GM19455 (cell line): ENCODE measurements at regions not wholly inside any gene's neighbourhood (a gene's known extent, or its start where the extent isn't known, plus 50 kb on each side); places are given as distances from the start of the nearest gene placed in this dataset.

Source experiments
- ATAC-seq: cut with Tn5 transposase; IDR thresholded peaks from one replicate; pipeline ENCODE4 v1.9.1; 2021; ENCODE audit not compliant: unreplicated experiment

- no peak for ATAC-seq
Observed at GRCh38 chr5:121702682-121703081, 149.0 kb upstream of the FTMT start.

DNA sequence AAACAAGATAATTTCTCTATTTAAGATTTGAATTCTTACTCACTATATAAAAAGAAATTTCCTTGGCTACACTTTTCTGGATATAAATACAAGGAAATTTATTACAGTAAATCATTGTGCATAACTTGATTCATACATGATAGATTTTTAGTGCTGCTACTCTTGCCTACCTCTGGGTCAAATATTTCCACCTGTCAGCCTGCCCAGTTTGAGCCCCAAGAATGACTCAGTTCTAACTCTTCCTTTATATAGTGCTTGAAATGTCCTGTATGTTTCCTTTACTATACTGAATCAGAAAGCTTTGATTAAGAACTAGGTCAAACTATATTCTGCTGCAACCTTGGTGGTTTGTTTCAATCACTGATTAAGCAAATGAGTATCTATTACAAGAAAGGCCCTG, 147.4 kb upstream of the FTMT start:
- ATAC-seq: no peak

DNA sequence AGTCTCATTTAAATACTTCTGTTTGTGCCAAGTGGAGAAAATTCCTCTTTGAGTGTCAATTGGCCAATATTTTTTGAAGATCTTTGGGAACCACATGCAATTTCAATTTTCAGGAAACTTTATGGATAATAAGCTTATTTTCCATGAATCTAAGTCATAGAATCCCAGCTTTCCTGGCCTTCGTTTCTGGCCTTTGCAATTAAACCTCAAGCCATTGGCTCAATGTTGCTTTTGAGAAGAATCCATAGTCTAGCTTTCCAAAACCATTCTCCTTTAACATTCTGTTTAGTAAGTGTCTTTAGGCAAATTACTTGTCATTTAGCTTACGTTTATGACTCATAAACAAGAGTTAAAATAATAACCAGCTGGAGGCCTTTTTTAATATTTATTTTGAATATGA, 145.0 kb upstream of the FTMT start:
- ATAC-seq: no peak

DNA sequence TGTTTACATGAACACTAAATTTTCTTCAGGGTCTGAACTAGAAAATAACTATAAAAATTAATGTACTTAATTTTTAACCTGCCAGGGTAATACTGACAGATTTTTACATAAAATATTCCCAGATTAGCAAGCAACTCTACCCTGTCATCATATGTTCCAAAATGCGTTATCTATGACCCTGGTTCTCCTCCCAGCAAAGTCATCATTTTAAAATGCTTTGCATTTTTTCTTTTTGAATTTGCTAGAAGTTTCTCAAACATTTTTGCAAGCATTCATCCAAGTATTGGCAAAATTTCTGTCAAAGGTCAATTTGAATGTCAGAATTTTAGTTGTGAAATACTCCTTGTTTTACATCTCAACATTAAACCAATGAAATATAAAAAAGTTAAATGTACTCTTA, 144.5 kb upstream of the FTMT start:
- ATAC-seq: no peak

- no peak for ATAC-seq
Observed at GRCh38 chr5:121711416-121711815, 140.3 kb upstream of the FTMT start.

DNA sequence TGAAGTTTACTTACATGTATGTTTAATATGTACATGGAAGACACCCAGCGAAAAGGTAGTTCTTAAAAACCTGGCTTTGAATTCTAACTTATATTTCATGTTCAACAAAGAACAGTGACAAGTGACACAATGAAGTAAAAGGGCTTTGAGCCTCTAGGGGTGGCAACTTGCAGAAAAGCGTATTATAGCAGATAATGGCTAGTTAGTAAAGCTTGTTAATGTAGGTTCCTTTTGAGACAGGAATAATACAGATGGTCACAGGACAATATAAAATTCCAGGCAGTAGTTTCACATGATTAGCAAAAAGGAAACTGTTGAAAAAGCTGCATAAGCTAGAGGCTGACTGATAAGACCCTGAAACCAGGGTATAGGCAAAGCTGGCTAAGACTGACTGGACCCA, 132.4 kb upstream of the FTMT start:
- no peak for ATAC-seq

DNA sequence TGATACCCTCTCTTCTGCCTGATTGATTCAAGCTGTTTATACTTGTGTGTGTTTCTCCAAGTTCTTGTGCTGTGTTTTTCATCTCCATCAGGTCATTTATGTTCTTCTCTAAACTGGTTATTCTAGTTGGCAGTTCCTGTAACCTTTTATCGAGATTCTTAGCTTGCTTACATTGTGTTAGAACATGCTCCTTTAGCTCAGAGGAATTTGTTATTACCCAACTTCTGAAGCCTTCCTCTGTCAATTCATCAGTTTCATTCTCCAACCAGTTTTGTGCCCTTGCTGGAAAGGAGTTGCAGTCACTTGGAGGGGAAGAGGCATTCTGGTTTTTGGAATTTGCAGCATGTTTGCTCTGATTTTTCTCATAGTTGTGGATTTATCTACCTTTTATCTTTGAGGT, 126.2 kb upstream of the FTMT start:
- ATAC-seq: no peak

GRCh38 chr5:121726991-121727390, 124.7 kb upstream of the FTMT start:
- no peak for ATAC-seq

DNA sequence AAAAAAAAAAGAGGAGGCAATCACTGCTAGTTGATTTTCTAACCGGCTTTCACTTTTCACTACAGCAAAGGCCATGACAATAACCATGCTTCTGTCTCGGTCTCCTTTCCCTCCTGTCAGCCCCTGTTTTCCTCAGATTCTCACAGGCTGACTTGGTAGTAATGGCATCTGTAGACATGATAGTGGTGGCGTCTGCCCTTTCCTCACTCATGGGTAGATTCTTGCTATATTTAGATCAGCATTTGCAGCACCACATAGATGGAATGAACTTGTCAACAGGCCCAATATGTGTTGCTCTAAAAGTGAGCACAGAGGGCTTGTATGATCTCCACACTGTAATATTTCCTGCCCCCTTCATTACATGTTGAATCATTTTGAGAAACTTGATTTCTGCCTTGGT, 120.3 kb upstream of the FTMT start:
- ATAC-seq: no peak

DNA sequence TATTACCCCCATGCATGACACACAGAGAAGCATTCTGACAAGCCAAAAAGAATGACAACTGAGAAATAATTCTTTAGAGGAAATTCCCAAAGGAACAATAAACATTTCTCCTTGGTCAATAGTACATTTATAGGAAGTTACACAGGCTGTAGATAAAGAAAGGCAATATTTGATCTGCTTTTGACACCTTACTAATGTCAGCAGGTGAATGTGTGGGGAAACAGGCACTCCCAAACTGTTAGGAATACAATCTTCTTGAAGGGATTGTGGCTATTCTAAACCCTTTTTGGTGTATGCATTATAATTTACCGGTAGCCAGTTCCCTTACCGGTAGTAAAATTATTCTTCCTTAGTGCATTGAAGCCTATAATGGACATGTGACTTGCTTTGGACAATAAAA, 116.1 kb upstream of the FTMT start:
- ATAC-seq: no peak

DNA sequence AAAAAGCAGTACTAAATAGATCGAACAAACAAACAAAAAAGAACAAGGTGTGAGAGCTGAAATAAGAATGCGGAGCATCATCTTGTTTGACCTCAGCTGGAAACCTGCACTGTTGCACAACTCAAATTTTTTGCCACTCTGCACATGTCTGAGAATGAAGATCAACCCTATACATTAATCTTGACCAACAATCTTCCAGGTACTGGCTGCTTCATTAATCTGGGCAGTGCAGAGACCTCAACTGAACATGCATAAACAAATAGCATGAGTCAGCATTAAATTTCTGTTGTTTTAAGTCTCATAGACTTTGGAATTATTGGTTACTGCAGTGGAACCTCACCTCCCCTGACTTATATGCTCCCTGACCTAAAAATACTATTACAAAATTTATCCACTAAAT, 114.6 kb upstream of the FTMT start:
- no peak for ATAC-seq

DNA sequence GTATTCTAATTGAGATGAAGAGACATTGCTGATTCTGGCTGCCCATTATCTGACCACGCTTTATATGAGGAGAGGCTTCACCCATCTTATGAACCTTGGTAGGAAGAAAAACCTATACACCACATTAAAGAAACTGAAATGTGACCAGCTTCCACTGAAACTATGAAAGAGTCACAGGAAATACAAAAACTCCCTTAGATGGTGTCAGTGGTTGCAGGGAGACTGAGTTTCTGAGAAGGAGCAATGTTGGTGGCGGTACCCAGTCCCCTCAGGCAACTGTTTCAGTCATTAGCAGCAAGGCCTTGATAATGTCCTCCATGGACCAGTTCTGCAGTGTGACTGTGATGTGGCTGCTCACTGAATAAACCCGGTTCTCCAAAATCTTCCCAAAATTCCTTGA, 110.5 kb upstream of the FTMT start:
- ATAC-seq: no peak

GRCh38 chr5:121744577-121744976, 107.1 kb upstream of the FTMT start:
- ATAC-seq: no peak

DNA sequence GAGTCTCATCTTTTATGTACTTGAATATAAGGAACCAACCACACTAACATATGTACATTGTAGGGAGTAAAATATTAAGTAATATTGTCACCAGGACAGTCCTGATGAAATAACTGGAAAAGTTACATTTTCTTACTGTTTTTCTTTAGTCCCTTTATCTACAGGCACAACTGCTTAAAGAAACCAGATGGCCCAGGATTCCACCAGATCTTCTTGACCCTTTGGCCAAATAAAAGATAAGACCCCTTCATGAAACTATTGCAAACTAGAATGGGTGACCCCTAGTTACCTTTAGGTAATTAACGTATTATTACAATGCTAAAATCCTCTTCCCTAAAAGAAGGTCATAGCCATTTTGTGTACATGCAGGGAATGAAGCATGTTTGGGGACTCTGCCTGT, 106.3 kb upstream of the FTMT start:
- ATAC-seq: no peak

- no peak for ATAC-seq
Observed at GRCh38 chr5:121746763-121747162, 104.9 kb upstream of the FTMT start.

DNA sequence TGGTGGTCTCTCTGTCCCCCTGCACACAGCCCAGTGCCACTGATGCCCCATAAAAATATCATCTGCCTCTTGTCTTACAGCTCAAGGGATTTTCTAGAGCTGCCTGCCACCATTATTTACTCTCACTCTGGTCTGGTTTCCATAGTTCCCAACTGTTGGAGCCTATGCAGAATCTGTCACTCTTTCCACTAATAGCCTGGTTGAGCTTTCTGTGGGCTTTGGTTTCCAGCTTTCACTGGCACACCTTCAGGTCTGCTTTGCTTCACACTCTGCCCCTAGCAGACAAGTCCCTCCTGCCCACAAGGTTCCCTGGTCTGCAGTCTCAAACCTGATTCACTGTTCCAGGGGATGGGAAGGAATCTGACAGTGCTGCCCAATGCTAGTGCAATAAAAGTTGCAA, 103.0 kb upstream of the FTMT start:
- ATAC-seq: no peak

DNA sequence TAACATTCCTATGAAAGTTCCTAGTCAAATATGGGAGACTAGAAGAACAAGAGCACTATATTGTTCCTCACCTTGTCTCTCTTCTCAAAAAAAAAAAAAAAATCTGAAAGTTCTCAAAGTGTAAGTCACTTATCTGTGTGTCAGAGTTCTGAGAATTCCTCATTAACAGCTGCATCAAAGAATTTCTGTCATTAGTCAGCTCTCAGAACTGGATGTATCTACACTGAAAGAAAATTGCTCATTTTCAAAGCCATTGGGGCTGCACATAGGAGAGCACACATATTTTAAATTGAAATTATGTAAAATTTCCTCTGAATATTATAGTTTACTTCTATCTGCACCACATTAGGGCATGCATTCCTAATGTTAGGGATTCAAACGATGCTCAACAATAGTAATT, 99.5 kb upstream of the FTMT start:
- no peak for ATAC-seq

DNA sequence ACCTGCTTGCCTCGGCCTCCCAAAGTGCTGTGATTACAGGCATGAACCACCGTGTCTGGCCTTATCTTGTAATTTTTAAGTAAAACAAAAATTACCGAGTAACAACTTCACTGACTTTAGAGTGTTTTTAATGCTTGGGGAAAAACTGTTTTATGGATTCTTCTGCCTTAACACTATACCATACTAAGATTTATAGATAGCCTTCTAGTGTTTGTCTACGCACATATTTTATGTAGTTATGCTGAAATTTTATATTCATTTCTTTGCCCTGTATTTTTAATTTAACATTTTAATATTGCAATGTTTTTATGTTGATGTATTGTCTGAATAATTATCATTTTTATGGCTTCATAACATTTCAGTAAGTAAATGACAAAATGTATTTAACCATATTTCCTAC, 96.4 kb upstream of the FTMT start:
- ATAC-seq: no peak

DNA sequence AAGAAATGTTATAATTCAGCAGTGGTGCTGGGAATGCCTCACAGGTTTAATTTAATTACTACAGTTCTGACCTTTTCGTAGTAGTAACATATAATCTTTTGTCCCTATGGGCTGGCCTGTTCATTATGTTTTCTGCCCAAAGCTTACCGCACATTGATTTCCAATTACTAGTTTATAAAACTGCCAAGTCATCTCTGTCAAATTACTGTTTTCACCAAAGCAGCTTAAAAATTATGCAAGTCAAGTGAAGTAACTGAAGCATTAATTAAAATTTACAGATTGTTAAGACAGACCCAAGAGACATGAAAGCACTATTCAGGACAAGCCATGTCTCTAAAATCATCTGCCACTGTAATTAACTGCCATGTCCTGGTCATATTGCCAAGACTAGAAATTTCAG, 93.9 kb upstream of the FTMT start:
- ATAC-seq: no peak

DNA sequence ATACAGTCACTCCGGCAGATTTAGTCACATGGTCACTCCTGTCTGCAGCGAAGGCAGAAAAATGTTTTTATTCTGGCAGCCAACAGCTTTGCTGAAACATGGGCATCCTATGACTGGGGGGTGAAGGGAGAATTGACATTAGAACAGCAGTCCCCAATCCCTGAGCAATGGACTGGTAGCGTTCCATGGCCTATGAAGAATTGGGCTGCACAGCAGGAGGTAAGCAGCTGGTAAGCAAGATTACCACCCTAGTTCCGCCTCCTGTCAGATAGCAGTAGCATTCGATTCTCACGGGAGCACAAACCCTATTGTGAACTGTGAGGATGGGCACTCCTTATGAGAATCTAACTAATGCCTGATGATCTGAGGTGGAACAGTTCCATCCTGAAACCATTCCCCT, 93.1 kb upstream of the FTMT start:
- no peak for ATAC-seq

GRCh38 chr5:121762426-121762825, 89.3 kb upstream of the FTMT start:
- no peak for ATAC-seq

DNA sequence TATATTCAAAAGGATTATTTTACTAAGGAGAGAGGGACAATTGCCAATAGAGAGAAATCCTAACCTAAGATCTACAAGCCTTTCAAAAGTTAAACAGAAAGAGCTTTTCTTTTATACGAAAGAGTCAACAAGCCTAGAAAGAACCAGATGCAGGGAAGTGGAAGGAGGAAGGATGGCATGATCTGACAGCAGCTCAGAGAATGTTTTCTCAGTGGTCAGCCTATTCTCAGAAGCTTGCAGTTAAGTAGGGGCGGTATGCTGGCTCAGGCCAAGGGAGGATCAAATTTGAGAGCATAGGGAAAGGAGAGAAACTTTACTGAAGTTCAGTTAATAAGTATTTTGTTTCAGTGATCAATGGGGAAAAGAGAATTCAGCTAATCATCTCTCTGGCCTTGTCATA, 88.0 kb upstream of the FTMT start:
- no peak for ATAC-seq

DNA sequence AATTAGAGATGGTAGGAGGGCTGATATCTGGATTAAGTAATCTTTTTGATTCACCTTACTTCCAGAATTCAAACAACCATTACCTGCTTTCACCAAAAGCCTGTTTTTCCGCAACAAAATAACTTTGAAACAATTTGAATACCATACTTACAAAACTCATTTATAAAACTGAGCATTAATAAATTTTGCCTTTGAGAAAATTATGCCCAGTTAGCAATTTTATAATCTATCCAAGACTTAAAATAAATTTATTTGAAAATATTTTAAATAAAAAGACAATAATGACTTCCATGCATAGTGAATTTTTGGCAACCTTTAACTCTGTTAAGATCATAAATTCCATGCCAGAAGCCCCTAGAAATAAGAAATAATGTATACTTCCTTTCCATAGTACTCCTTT, 71.3 kb upstream of the FTMT start:
- ATAC-seq: no peak

DNA sequence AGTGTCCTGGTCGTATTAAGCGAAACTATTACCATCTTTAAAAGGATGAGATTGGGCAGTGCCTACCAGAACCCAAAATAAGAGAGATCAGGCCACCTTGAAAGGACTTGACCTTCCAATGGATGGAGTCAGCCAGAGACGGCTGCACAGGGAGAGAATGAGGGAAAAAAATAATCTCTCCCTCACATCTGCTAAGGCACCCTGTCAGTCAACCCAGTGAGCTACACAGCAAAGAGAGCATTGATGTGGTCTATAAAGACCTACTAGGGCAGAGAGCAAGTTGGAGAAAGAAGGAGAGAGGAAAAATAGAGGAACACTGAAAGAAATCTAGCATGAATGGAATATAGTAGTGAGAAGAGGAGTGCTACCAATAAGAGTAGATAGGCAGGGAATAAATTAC, 68.0 kb upstream of the FTMT start:
- ATAC-seq: no peak
